Panc1 (cell line): ENCODE measurements at regions not wholly inside any gene's neighbourhood (a gene's known extent, or its start where the extent isn't known, plus 50 kb on each side); places are given as distances from the start of the nearest gene placed in this dataset.

ENCODE experiments used
- ATAC-seq: fragments of 200-7000 bp; cut with Tn5 transposase; 2 replicates; pipeline ENCODE4 v1.9.1; 2020; ENCODE audit warnings: mild to moderate bottlenecking, moderate library complexity
- BruUV-seq: library from RNA; stranded (reverse); fragments of 400-500 nt; replicated peaks from 2 replicates; lab custom pipeline; 2021; lab: Mats Ljungman, UMichigan
- CTCF ChIA-PET: fragments of 300-600 bp; sonication (Branson Sonifier 250); formaldehyde crosslinking; loops from one replicate; lab custom pipeline; 2022; ENCODE audit warnings: antibody characterized with exemption; lab: Charles Lee
- POLR2A ChIA-PET: fragments of 300-600 bp; sonication (Branson Sonifier 250); formaldehyde crosslinking; loops from one replicate; lab custom pipeline; 2022; ENCODE audit warnings: antibody characterized with exemption; lab: Charles Lee
- DNase-seq: peaks from one replicate; pipeline ENCODE4 v3.0.0-alpha.2; 2010; ENCODE audit warnings: low read depth, low spot score
- H3K27ac ChIP-seq: 2 replicates; pipeline ENCODE4 v1.5.1; 2011; ENCODE audit warnings: mild to moderate bottlenecking, low read length, inconsistent platforms
- H3K27me3 ChIP-seq: fragments of 200-500 bp; sonication (Bioruptor generic); 2 replicates; pipeline ENCODE4 v1.6.0; 2014; ENCODE audit warnings: low read length, inconsistent platforms; ENCODE audit not compliant: control insufficient read depth, insufficient read depth
- H3K36me3 ChIP-seq: fragments of 200-500 bp; sonication (Bioruptor generic); 2 replicates; pipeline ENCODE4 v1.5.1; 2014; ENCODE audit warnings: inconsistent platforms, mild to moderate bottlenecking, low read length, moderate library complexity; ENCODE audit not compliant: control insufficient read depth, insufficient read depth
- H3K4me1 ChIP-seq: 2 replicates; pipeline ENCODE4 v1.5.1; 2011; ENCODE audit warnings: inconsistent platforms, mild to moderate bottlenecking, low read length, moderate library complexity; ENCODE audit not compliant: control insufficient read depth, insufficient read depth
- H3K4me3 ChIP-seq, 2 experiments: 2 replicates each; pipeline ENCODE4 v1.5.1; 2011 to 2012; ENCODE audit warnings: low read depth in 2 of 2, low read length in 2 of 2, mild to moderate bottlenecking in 2 of 2, inconsistent platforms in 1 of 2, moderate library complexity in 1 of 2
- H3K9me3 ChIP-seq: fragments of 200-500 bp; sonication (Bioruptor generic); 2 replicates; pipeline ENCODE4 v1.5.1; 2014; ENCODE audit warnings: low read depth, mild to moderate bottlenecking, inconsistent platforms, low read length, moderate library complexity; ENCODE audit not compliant: control insufficient read depth, insufficient read depth
- POLR2AphosphoS5 ChIP-seq: IDR thresholded peaks from 2 replicates; pipeline ENCODE4 v1.6.1; 2012; ENCODE audit warnings: mild to moderate bottlenecking, low read depth, low read length, moderate library complexity
- SIN3A ChIP-seq: IDR thresholded peaks from 2 replicates; pipeline ENCODE4 v1.6.1; 2012; ENCODE audit warnings: low read depth, mild to moderate bottlenecking, low read length, moderate library complexity, borderline replicate concordance; ENCODE audit not compliant: insufficient read depth
- TCF7L2 ChIP-seq: IDR thresholded peaks from 2 replicates; pipeline ENCODE4 v1.6.1; 2011; ENCODE audit warnings: mild to moderate bottlenecking, low read depth, low read length, inconsistent platforms
- in situ Hi-C: cut with HindIII; loops from 2 replicates; pipeline ENCODE4 v1.10.0; 2016; ENCODE audit warnings: low sequenced_read_pairs, low pct_unique_long_range_greater_than_20kb
- intact Hi-C: fragments of 100-400 bp; cut with micrococcal nuclease; formaldehyde crosslinking; loops from one replicate; pipeline ENCODE4 v1.10.0; 2022; ENCODE audit not compliant: unreplicated experiment
- TF ChIP-seq, protein P1 (sequence below): fragments of 450-650 bp; IDR thresholded peaks from 2 replicates; pipeline ENCODE4 v1.5.1; 2017; ENCODE audit warnings: mild to moderate bottlenecking
- TF ChIP-seq, protein P2 (sequence below), 2 experiments: IDR thresholded peaks; 2 replicates each; pipeline ENCODE4 v1.6.1; 2011 to 2012; ENCODE audit warnings: low read depth in 2 of 2, control low read depth in 1 of 2, low read length in 1 of 2, mild to moderate bottlenecking in 1 of 2, moderate library complexity in 1 of 2; ENCODE audit not compliant: insufficient read depth in 1 of 2

GRCh38 chr13:34356686-34357434, 538.9 kb downstream of the RFC3 start:
- no peaks in the 10 kb centered on the region for H3K4me1 ChIP-seq
- in situ Hi-C loops: no loop called here
- no TSS peak for BruUV-seq
- DNase-seq: no peak
- intact Hi-C loops: no loop called here
- H3K4me3 ChIP-seq: no peak overlapping the region
- H3K27ac ChIP-seq: no peak overlapping the region
- no peaks in the 10 kb centered on the region for H3K27me3 ChIP-seq
- TF ChIP-seq, protein P1, sequence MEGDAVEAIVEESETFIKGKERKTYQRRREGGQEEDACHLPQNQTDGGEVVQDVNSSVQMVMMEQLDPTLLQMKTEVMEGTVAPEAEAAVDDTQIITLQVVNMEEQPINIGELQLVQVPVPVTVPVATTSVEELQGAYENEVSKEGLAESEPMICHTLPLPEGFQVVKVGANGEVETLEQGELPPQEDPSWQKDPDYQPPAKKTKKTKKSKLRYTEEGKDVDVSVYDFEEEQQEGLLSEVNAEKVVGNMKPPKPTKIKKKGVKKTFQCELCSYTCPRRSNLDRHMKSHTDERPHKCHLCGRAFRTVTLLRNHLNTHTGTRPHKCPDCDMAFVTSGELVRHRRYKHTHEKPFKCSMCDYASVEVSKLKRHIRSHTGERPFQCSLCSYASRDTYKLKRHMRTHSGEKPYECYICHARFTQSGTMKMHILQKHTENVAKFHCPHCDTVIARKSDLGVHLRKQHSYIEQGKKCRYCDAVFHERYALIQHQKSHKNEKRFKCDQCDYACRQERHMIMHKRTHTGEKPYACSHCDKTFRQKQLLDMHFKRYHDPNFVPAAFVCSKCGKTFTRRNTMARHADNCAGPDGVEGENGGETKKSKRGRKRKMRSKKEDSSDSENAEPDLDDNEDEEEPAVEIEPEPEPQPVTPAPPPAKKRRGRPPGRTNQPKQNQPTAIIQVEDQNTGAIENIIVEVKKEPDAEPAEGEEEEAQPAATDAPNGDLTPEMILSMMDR: no peak
- no peak for TF ChIP-seq SIN3A
- TF ChIP-seq POLR2AphosphoS5: no peak
- TF ChIP-seq, protein P2, sequence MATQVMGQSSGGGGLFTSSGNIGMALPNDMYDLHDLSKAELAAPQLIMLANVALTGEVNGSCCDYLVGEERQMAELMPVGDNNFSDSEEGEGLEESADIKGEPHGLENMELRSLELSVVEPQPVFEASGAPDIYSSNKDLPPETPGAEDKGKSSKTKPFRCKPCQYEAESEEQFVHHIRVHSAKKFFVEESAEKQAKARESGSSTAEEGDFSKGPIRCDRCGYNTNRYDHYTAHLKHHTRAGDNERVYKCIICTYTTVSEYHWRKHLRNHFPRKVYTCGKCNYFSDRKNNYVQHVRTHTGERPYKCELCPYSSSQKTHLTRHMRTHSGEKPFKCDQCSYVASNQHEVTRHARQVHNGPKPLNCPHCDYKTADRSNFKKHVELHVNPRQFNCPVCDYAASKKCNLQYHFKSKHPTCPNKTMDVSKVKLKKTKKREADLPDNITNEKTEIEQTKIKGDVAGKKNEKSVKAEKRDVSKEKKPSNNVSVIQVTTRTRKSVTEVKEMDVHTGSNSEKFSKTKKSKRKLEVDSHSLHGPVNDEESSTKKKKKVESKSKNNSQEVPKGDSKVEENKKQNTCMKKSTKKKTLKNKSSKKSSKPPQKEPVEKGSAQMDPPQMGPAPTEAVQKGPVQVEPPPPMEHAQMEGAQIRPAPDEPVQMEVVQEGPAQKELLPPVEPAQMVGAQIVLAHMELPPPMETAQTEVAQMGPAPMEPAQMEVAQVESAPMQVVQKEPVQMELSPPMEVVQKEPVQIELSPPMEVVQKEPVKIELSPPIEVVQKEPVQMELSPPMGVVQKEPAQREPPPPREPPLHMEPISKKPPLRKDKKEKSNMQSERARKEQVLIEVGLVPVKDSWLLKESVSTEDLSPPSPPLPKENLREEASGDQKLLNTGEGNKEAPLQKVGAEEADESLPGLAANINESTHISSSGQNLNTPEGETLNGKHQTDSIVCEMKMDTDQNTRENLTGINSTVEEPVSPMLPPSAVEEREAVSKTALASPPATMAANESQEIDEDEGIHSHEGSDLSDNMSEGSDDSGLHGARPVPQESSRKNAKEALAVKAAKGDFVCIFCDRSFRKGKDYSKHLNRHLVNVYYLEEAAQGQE (IDR thresholded peaks at IDR 0.05; ENCODE audit: insufficient read depth in 1 of 2, low read depth in 2 of 2, low read length in 1 of 2): no peak
- no peak for TF ChIP-seq TCF7L2
- no peaks in the 10 kb centered on the region for H3K36me3 ChIP-seq
- CTCF ChIA-PET: no interaction called here
- H3K9me3 ChIP-seq: no peaks in the 10 kb centered on the region
- POLR2A ChIA-PET: no interaction called here
- ATAC-seq: no peak

- BruUV-seq: no TSS peak
- in situ Hi-C loops (no loop called here), intact Hi-C loops (no loop called here)
- 0 out of 2 replicates have a peak, but pooled peaks have one; percentile 63 for ATAC-seq
- ChIA-PET CTCF (no interaction called here), POLR2A (no interaction called here)
- peak; percentile 18 for DNase-seq
- H3K36me3 ChIP-seq: no peaks in the 10 kb centered on the region
- H3K4me1 ChIP-seq: no peaks in the 10 kb centered on the region
- H3K4me3 ChIP-seq: no peak overlapping the region
- H3K27me3 ChIP-seq: no peaks in the 10 kb centered on the region
- no peaks in the 10 kb centered on the region for H3K9me3 ChIP-seq
- TF ChIP-seq, protein P2 (IDR thresholded peaks at IDR 0.05; ENCODE audit: insufficient read depth in 1 of 2, low read depth in 2 of 2, low read length in 1 of 2): no peak
- TF ChIP-seq POLR2AphosphoS5 (no peak), SIN3A (no peak), TCF7L2 (no peak)
- TF ChIP-seq, protein P1: no peak
- H3K27ac ChIP-seq: no peak overlapping the region
Measured at GRCh38 chr13:34357435-34358232, 539.7 kb downstream of the RFC3 start.
